ENCODE measurements at regions not wholly inside any gene's neighbourhood (a gene's known extent, or its start where the extent isn't known, plus 50 kb on each side); places are given as distances from the start of the nearest gene placed in this dataset.

DNA sequence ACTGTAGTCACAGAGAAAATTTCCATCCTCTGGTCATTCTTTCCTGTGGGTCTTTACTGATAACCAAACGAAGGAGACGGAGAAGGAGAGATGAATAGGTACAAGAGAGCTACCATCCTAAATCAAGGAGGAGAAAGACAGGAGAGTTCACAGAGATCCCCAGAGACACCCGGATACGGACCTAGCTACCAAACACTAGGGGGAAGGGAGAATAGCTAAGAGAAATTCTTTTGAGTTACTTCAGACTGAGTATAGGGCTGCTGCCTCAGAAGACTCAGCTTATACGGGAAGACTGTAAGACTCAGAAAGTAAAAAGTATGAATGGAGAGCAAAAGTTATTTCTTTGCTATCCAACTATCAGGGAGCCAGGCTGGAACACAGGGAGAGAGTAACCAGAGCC lies 572.1 kb downstream of the C4orf33 start:
- H3K27me3 ChIP-seq (ENCODE audit: control insufficient read depth, insufficient read depth, low read length) = no peaks in the 10 kb centered on the region
- intact Hi-C loops (cut with DNase I) = no loop called here
- H3K9ac ChIP-seq (ENCODE audit: low read length in 3 of 3) = no peak overlapping the region
- no peak overlapping the region for H3K27ac ChIP-seq (ENCODE audit: low read depth in 2 of 2, low read length in 2 of 2)
- H3K9me3 ChIP-seq (ENCODE audit: control insufficient read depth in 2 of 3, insufficient read depth in 1 of 3, low read length in 3 of 3) = no peaks in the 10 kb centered on the region
- no peak overlapping the region for H3K4me3 ChIP-seq (ENCODE audit: low read length in 3 of 3)
- DNase-seq = no peak
- FAIRE-seq = no peak
- no peaks in the 10 kb centered on the region for H3K36me3 ChIP-seq (ENCODE audit: control insufficient read depth in 2 of 3, insufficient read depth in 3 of 3, low read length in 3 of 3)
- no peaks in the 10 kb centered on the region for H3K4me1 ChIP-seq (ENCODE audit: control insufficient read depth in 2 of 3, insufficient read depth in 2 of 3, low read depth in 1 of 3, low read length in 3 of 3)
- TF ChIP-seq, protein P1, sequence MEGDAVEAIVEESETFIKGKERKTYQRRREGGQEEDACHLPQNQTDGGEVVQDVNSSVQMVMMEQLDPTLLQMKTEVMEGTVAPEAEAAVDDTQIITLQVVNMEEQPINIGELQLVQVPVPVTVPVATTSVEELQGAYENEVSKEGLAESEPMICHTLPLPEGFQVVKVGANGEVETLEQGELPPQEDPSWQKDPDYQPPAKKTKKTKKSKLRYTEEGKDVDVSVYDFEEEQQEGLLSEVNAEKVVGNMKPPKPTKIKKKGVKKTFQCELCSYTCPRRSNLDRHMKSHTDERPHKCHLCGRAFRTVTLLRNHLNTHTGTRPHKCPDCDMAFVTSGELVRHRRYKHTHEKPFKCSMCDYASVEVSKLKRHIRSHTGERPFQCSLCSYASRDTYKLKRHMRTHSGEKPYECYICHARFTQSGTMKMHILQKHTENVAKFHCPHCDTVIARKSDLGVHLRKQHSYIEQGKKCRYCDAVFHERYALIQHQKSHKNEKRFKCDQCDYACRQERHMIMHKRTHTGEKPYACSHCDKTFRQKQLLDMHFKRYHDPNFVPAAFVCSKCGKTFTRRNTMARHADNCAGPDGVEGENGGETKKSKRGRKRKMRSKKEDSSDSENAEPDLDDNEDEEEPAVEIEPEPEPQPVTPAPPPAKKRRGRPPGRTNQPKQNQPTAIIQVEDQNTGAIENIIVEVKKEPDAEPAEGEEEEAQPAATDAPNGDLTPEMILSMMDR (IDR thresholded peaks at IDR 0.05; ENCODE audit: borderline replicate concordance, extremely low read depth, insufficient read depth) = no peak

DNA sequence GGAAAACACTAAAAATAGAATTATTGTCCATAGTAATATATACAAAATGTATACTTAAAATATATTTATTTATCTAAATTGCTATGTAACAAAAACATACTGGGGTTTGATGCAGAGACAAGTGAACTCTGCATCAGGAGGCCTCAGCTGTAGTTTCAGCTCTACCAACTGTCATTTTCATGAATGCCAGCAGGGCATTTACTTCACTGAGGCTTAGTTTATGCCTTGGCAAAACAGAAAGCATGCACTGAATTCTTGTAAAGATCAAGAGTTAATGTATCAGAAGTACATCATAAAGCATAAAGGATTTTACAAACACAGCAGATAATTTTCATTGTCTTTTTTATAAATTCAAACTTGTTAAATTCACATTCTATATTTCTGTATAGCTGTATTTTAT lies 577.0 kb downstream of the C4orf33 start:
- no peaks in the 10 kb centered on the region for H3K36me3 ChIP-seq (ENCODE audit: control insufficient read depth in 2 of 3, insufficient read depth in 3 of 3, low read length in 3 of 3)
- H3K27me3 ChIP-seq (ENCODE audit: control insufficient read depth, insufficient read depth, low read length) = no peaks in the 10 kb centered on the region
- intact Hi-C loops (cut with DNase I) = no loop called here
- no peak overlapping the region for H3K9ac ChIP-seq (ENCODE audit: low read length in 3 of 3)
- no peak overlapping the region for H3K27ac ChIP-seq (ENCODE audit: low read depth in 2 of 2, low read length in 2 of 2)
- TF ChIP-seq, protein P1 (IDR thresholded peaks at IDR 0.05; ENCODE audit: borderline replicate concordance, extremely low read depth, insufficient read depth) = no peak
- DNase-seq = no peak
- no peak overlapping the region for H3K4me3 ChIP-seq (ENCODE audit: low read length in 3 of 3)
- FAIRE-seq = no peak
- H3K4me1 ChIP-seq (ENCODE audit: control insufficient read depth in 2 of 3, insufficient read depth in 2 of 3, low read depth in 1 of 3, low read length in 3 of 3) = no peaks in the 10 kb centered on the region
- H3K9me3 ChIP-seq (ENCODE audit: control insufficient read depth in 2 of 3, insufficient read depth in 1 of 3, low read length in 3 of 3) = no peaks in the 10 kb centered on the region

DNA sequence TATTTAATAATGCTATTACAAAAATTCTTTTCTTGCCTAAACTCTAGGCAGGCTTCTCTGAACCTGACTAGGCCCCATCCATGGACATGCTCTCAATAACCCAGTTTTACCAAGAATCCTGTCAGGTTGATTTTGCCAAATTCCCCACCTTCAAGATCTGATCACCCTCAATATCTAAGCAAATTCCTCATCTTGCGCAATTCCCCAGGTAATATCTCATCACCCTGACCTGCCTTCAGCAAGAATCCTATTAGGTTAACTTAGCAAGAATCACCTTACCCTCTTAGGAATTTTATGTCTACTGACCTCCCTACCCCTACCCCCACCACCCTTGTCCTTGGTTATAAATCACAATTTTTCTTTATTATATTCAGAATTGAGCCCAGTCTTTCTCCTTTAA lies 579.1 kb downstream of the C4orf33 start:
- FAIRE-seq (no peak), DNase-seq (no peak)
- H3K27me3 ChIP-seq (ENCODE audit: control insufficient read depth, insufficient read depth, low read length) = no peaks in the 10 kb centered on the region
- TF ChIP-seq, protein P1 (IDR thresholded peaks at IDR 0.05; ENCODE audit: borderline replicate concordance, extremely low read depth, insufficient read depth) = no peak
- H3K4me1 ChIP-seq (ENCODE audit: control insufficient read depth in 2 of 3, insufficient read depth in 2 of 3, low read depth in 1 of 3, low read length in 3 of 3) = no peaks in the 10 kb centered on the region
- no peaks in the 10 kb centered on the region for H3K36me3 ChIP-seq (ENCODE audit: control insufficient read depth in 2 of 3, insufficient read depth in 3 of 3, low read length in 3 of 3)
- no peak overlapping the region for H3K4me3 ChIP-seq (ENCODE audit: low read length in 3 of 3)
- H3K9me3 ChIP-seq (ENCODE audit: control insufficient read depth in 2 of 3, insufficient read depth in 1 of 3, low read length in 3 of 3) = no peaks in the 10 kb centered on the region
- no peak overlapping the region for H3K9ac ChIP-seq (ENCODE audit: low read length in 3 of 3)
- H3K27ac ChIP-seq (ENCODE audit: low read depth in 2 of 2, low read length in 2 of 2) = no peak overlapping the region
- intact Hi-C loops (cut with DNase I) = no loop called here

DNA sequence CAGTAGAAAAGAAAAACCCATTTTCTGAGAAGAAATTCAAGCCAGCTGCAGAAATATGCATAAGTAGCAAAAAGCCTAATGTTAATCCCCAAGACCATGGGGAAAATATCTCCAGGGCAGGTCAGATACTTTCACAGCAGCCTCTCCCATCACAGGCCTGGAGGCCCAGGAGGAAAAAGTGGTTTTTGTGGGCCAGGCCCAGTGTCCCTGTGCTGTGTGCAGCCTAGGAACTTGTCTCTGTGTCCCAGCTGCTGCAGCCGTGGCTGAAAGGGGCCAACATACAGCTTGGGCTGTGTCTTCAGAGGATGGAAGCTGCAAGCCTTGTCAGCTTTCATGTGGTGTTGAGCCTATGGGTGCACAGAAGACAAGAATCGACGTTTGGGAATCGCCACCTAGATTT lies 581.0 kb downstream of the C4orf33 start:
- FAIRE-seq = no peak

More for the DNA sequence above, 581.0 kb downstream of the C4orf33 start:
- H3K4me1 ChIP-seq (ENCODE audit: control insufficient read depth in 2 of 3, insufficient read depth in 2 of 3, low read depth in 1 of 3, low read length in 3 of 3) = no peaks in the 10 kb centered on the region
- H3K27me3 ChIP-seq (ENCODE audit: control insufficient read depth, insufficient read depth, low read length) = no peaks in the 10 kb centered on the region
- intact Hi-C loops (cut with DNase I) = no loop called here
- no peaks in the 10 kb centered on the region for H3K9me3 ChIP-seq (ENCODE audit: control insufficient read depth in 2 of 3, insufficient read depth in 1 of 3, low read length in 3 of 3)
- TF ChIP-seq, protein P1 (IDR thresholded peaks at IDR 0.05; ENCODE audit: borderline replicate concordance, extremely low read depth, insufficient read depth) = no peak
- no peak overlapping the region for H3K4me3 ChIP-seq (ENCODE audit: low read length in 3 of 3)
- no peak overlapping the region for H3K27ac ChIP-seq (ENCODE audit: low read depth in 2 of 2, low read length in 2 of 2)
- H3K9ac ChIP-seq (ENCODE audit: low read length in 3 of 3) = no peak overlapping the region
- DNase-seq = no peak
- no peaks in the 10 kb centered on the region for H3K36me3 ChIP-seq (ENCODE audit: control insufficient read depth in 2 of 3, insufficient read depth in 3 of 3, low read length in 3 of 3)

Data from kidney (tissue), 13 donors.